NCI-H1092 (cell line): ENCODE measurements at regions not wholly inside any gene's neighbourhood (a gene's known extent, or its start where the extent isn't known, plus 50 kb on each side); places are given as distances from the start of the nearest gene placed in this dataset.
"Not testable (repeated sequence)": the region's sequence is repeated elsewhere in the genome, so short reads cannot be mapped to it uniquely, and the experiment has no call there.

Source experiments
- DNase-seq: peaks from one replicate; lab custom pipeline; 2025; lab: John Stamatoyannopoulos, UW

GRCh38 chr3:158026236-158026635 lies 80.0 kb downstream of the SHOX2 start:
- no peak for DNase-seq

- not testable (repeated sequence) for DNase-seq
Measured at GRCh38 chr3:158019897-158020296, 86.3 kb downstream of the SHOX2 start.

- no peak for DNase-seq
Measured at GRCh38 chr3:158018462-158018861, 87.8 kb downstream of the SHOX2 start.

GRCh38 chr3:158012901-158013300 lies 93.3 kb downstream of the SHOX2 start:
- DNase-seq: no peak

GRCh38 chr3:158005391-158006100 lies 100.7 kb downstream of the SHOX2 start:
- DNase-seq: no peak

- DNase-seq: peak; percentile 57
Measured at GRCh38 chr3:157999246-157999645, 107.0 kb downstream of the SHOX2 start.

- no peak for DNase-seq
Measured at GRCh38 chr3:157982359-157982758, 123.9 kb downstream of the SHOX2 start.

- DNase-seq: no peak
Measured at GRCh38 chr3:157981819-157982218, 124.4 kb downstream of the SHOX2 start.

GRCh38 chr3:157979022-157979421 lies 127.2 kb downstream of the SHOX2 start:
- no peak for DNase-seq

GRCh38 chr3:157961665-157962064 lies 144.6 kb downstream of the SHOX2 start:
- DNase-seq: no peak

- no peak for DNase-seq
Measured at GRCh38 chr3:157958457-157958856, 147.8 kb downstream of the SHOX2 start.

- no peak for DNase-seq
Measured at GRCh38 chr3:157956850-157957249, 149.4 kb downstream of the SHOX2 start.

GRCh38 chr3:157956176-157956575 lies 150.0 kb downstream of the SHOX2 start:
- no peak for DNase-seq

GRCh38 chr3:157953565-157953964 lies 152.7 kb downstream of the SHOX2 start:
- DNase-seq: no peak

GRCh38 chr3:157948605-157949383 lies 157.4 kb downstream of the SHOX2 start:
- DNase-seq: no peak

- DNase-seq: no peak
Measured at GRCh38 chr3:157939166-157939565, 167.1 kb downstream of the SHOX2 start.

GRCh38 chr3:157938154-157938779 lies 168.0 kb downstream of the SHOX2 start:
- no peak for DNase-seq

GRCh38 chr3:157931517-157931916 lies 174.7 kb downstream of the SHOX2 start:
- DNase-seq: no peak

GRCh38 chr3:157930000-157930780 lies 176.0 kb downstream of the SHOX2 start:
- DNase-seq: no peak

GRCh38 chr3:157926822-157927221 lies 179.4 kb downstream of the SHOX2 start:
- DNase-seq: no peak

- no peak for DNase-seq
Measured at GRCh38 chr3:157922614-157923013, 183.6 kb downstream of the SHOX2 start.

- DNase-seq: no peak
Measured at GRCh38 chr3:157921811-157922210, 184.4 kb downstream of the SHOX2 start.
